ENCODE measurements at regions not wholly inside any gene's neighbourhood (a gene's known extent, or its start where the extent isn't known, plus 50 kb on each side); places are given as distances from the start of the nearest gene placed in this dataset.
A peak's percentile ranks its signal among the peaks of the same experiment; 100 is the strongest.

GRCh38 chr5:57692582-57693487 lies 210.2 kb upstream of the ACTBL2 start:
- no peaks in the 10 kb centered on the region for H3K36me3 Mint-ChIP-seq (ENCODE audit: low read depth, unreplicated experiment)
- no peaks in the 10 kb centered on the region for H3K36me3 ChIP-seq (ENCODE audit: insufficient read depth, low read length)
- H3K79me2 ChIP-seq (ENCODE audit: insufficient read depth, low read length) = no peaks in the 10 kb centered on the region
- TF ChIP-seq CTCF (IDR thresholded peaks at IDR 0.05; ENCODE audit: insufficient read depth, low read depth, low read length) (no peak), EZH2 (IDR thresholded peaks at IDR 0.05; ENCODE audit: insufficient read depth, low read length) (no peak)
- no peaks in the 10 kb centered on the region for H3K9me3 Mint-ChIP-seq (ENCODE audit: unreplicated experiment)
- no peaks in the 10 kb centered on the region for H4K20me1 ChIP-seq (ENCODE audit: insufficient read depth, low read length)
- peak overlapping the region; percentile 34 for H3K4me2 ChIP-seq (ENCODE audit: low read length)
- FAIRE-seq (peak; percentile 83), DNase-seq (ENCODE audit: low read depth) (peak; percentile 93)
- H2AFZ ChIP-seq (ENCODE audit: low read depth, low read length) = peak overlapping the region; percentile 29
- no peak overlapping the region for H3K4me3 ChIP-seq (ENCODE audit: insufficient read depth, low read depth, low read length)
- H3K4me1 Mint-ChIP-seq (ENCODE audit: low read depth, unreplicated experiment) = peaks cover 39% of the 10 kb centered on the region
- no peaks in the 10 kb centered on the region for H3K27me3 ChIP-seq (ENCODE audit: insufficient read depth, low read length)
- H3K27ac Mint-ChIP-seq (ENCODE audit: unreplicated experiment) = peak overlapping the region; percentile 74
- no peaks in the 10 kb centered on the region for H3K9me3 ChIP-seq (ENCODE audit: insufficient read depth, low read depth, low read length)
- H3K27ac ChIP-seq (ENCODE audit: low read depth, low read length) = peak overlapping the region; percentile 90
- peaks cover 13% of the 10 kb centered on the region for H3K4me1 ChIP-seq (ENCODE audit: insufficient read depth, low read length)
- H3K27me3 Mint-ChIP-seq (ENCODE audit: low read depth, unreplicated experiment) = no peaks in the 10 kb centered on the region
- no peak overlapping the region for H3K4me3 Mint-ChIP-seq (ENCODE audit: unreplicated experiment)
- peak overlapping the region; percentile 64 for H3K9ac ChIP-seq (ENCODE audit: low read length)

GRCh38 chr5:57690724-57691123 lies 208.1 kb upstream of the ACTBL2 start:
- Histone ChIP-seq H3K27me3 (ENCODE audit: insufficient read depth, low read length) (no peaks in the 10 kb centered on the region), H3K4me2 (ENCODE audit: low read length) (no peak overlapping the region), H3K27ac (ENCODE audit: low read depth, low read length) (no peak overlapping the region), H3K36me3 (ENCODE audit: insufficient read depth, low read length) (no peaks in the 10 kb centered on the region), H3K4me3 (ENCODE audit: insufficient read depth, low read depth, low read length) (no peak overlapping the region), H3K4me1 (ENCODE audit: insufficient read depth, low read length) (peaks cover 13% of the 10 kb centered on the region), H3K79me2 (ENCODE audit: insufficient read depth, low read length) (no peaks in the 10 kb centered on the region), H2AFZ (ENCODE audit: low read depth, low read length) (no peak overlapping the region), H3K9me3 (ENCODE audit: insufficient read depth, low read depth, low read length) (no peaks in the 10 kb centered on the region), H4K20me1 (ENCODE audit: insufficient read depth, low read length) (no peaks in the 10 kb centered on the region), H3K9ac (ENCODE audit: low read length) (no peak overlapping the region)
- no peak overlapping the region for H3K27ac Mint-ChIP-seq (ENCODE audit: unreplicated experiment)
- peaks cover 35% of the 10 kb centered on the region for H3K4me1 Mint-ChIP-seq (ENCODE audit: low read depth, unreplicated experiment)
- no peaks in the 10 kb centered on the region for H3K36me3 Mint-ChIP-seq (ENCODE audit: low read depth, unreplicated experiment)
- H3K4me3 Mint-ChIP-seq (ENCODE audit: unreplicated experiment) = no peak overlapping the region
- no peaks in the 10 kb centered on the region for H3K9me3 Mint-ChIP-seq (ENCODE audit: unreplicated experiment)
- no peak for DNase-seq (ENCODE audit: low read depth)
- TF ChIP-seq EZH2 (IDR thresholded peaks at IDR 0.05; ENCODE audit: insufficient read depth, low read length) = no peak
- no peak for TF ChIP-seq CTCF (IDR thresholded peaks at IDR 0.05; ENCODE audit: insufficient read depth, low read depth, low read length)
- no peak for FAIRE-seq
- no peaks in the 10 kb centered on the region for H3K27me3 Mint-ChIP-seq (ENCODE audit: low read depth, unreplicated experiment)

GRCh38 chr5:57687596-57687995 lies 205.0 kb upstream of the ACTBL2 start:
- no peak overlapping the region for H3K9ac ChIP-seq (ENCODE audit: low read length)
- Mint-ChIP-seq H3K27me3 (ENCODE audit: low read depth, unreplicated experiment) (no peaks in the 10 kb centered on the region), H3K27ac (ENCODE audit: unreplicated experiment) (no peak overlapping the region), H3K4me3 (ENCODE audit: unreplicated experiment) (no peak overlapping the region), H3K36me3 (ENCODE audit: low read depth, unreplicated experiment) (no peaks in the 10 kb centered on the region), H3K9me3 (ENCODE audit: unreplicated experiment) (no peaks in the 10 kb centered on the region), H3K4me1 (ENCODE audit: low read depth, unreplicated experiment) (peaks cover 14% of the 10 kb centered on the region)
- FAIRE-seq = no peak
- H4K20me1 ChIP-seq (ENCODE audit: insufficient read depth, low read length) = no peaks in the 10 kb centered on the region
- no peak overlapping the region for H2AFZ ChIP-seq (ENCODE audit: low read depth, low read length)
- H3K4me3 ChIP-seq (ENCODE audit: insufficient read depth, low read depth, low read length) = no peak overlapping the region
- H3K9me3 ChIP-seq (ENCODE audit: insufficient read depth, low read depth, low read length) = no peaks in the 10 kb centered on the region
- H3K4me1 ChIP-seq (ENCODE audit: insufficient read depth, low read length) = peaks cover 2% of the 10 kb centered on the region
- DNase-seq (ENCODE audit: low read depth) = no peak
- no peaks in the 10 kb centered on the region for H3K79me2 ChIP-seq (ENCODE audit: insufficient read depth, low read length)
- no peaks in the 10 kb centered on the region for H3K27me3 ChIP-seq (ENCODE audit: insufficient read depth, low read length)
- no peak overlapping the region for H3K27ac ChIP-seq (ENCODE audit: low read depth, low read length)
- H3K4me2 ChIP-seq (ENCODE audit: low read length) = no peak overlapping the region
- TF ChIP-seq CTCF (IDR thresholded peaks at IDR 0.05; ENCODE audit: insufficient read depth, low read depth, low read length) = no peak
- TF ChIP-seq EZH2 (IDR thresholded peaks at IDR 0.05; ENCODE audit: insufficient read depth, low read length) = no peak
- no peaks in the 10 kb centered on the region for H3K36me3 ChIP-seq (ENCODE audit: insufficient read depth, low read length)
